ENCODE measurements at regions not wholly inside any gene's neighbourhood (a gene's known extent, or its start where the extent isn't known, plus 50 kb on each side); places are given as distances from the start of the nearest gene placed in this dataset.

- TF ChIP-seq, protein P1, sequence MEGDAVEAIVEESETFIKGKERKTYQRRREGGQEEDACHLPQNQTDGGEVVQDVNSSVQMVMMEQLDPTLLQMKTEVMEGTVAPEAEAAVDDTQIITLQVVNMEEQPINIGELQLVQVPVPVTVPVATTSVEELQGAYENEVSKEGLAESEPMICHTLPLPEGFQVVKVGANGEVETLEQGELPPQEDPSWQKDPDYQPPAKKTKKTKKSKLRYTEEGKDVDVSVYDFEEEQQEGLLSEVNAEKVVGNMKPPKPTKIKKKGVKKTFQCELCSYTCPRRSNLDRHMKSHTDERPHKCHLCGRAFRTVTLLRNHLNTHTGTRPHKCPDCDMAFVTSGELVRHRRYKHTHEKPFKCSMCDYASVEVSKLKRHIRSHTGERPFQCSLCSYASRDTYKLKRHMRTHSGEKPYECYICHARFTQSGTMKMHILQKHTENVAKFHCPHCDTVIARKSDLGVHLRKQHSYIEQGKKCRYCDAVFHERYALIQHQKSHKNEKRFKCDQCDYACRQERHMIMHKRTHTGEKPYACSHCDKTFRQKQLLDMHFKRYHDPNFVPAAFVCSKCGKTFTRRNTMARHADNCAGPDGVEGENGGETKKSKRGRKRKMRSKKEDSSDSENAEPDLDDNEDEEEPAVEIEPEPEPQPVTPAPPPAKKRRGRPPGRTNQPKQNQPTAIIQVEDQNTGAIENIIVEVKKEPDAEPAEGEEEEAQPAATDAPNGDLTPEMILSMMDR (IDR thresholded peaks at IDR 0.05; ENCODE audit: low read length), result no peak
- no peak for TF ChIP-seq EZH2 (IDR thresholded peaks at IDR 0.05; ENCODE audit: borderline replicate concordance, low read length)
- Histone ChIP-seq H2AFZ (ENCODE audit: low read length) (no peak overlapping the region), H3K9ac (ENCODE audit: low read length) (no peak overlapping the region), H3K9me3 (ENCODE audit: low read length) (peaks cover 35% of the 10 kb centered on the region), H3K36me3 (ENCODE audit: insufficient read depth, low read length) (no peaks in the 10 kb centered on the region; the same call in 1 of the 2 replicates), H4K20me1 (ENCODE audit: insufficient read depth, low read length) (no peaks in the 10 kb centered on the region), H3K4me2 (ENCODE audit: low read length) (no peak overlapping the region), H3F3A (ENCODE audit: insufficient read depth, low read length) (no peaks in the 10 kb centered on the region), H3K9me2 (ENCODE audit: low read depth, low read length) (no peaks in the 10 kb centered on the region), H3K27ac (ENCODE audit: low read depth, low read length, poor library complexity, severe bottlenecking) (no peak overlapping the region), H3K4me3 (ENCODE audit: low read depth, low read length, poor library complexity, severe bottlenecking) (no peak overlapping the region), H3K4me1 (ENCODE audit: insufficient read depth, low read length, severe bottlenecking) (no peaks in the 10 kb centered on the region), H3K79me2 (ENCODE audit: insufficient read depth, low read length) (no peaks in the 10 kb centered on the region), H3K27me3 (ENCODE audit: insufficient read depth, low read length) (no peaks in the 10 kb centered on the region)
These were observed 359.6 kb downstream of the FOXO1 start for GRCh38 chr13:40306817-40307216.

- Histone ChIP-seq H3K9me3 (ENCODE audit: low read length) (peaks cover 19% of the 10 kb centered on the region; the same call in 1 of the 2 replicates), H3K9ac (ENCODE audit: low read length) (no peak overlapping the region), H3K36me3 (ENCODE audit: insufficient read depth, low read length) (no peaks in the 10 kb centered on the region; the same call in 1 of the 2 replicates), H3K27me3 (ENCODE audit: insufficient read depth, low read length) (no peaks in the 10 kb centered on the region), H3K27ac (ENCODE audit: low read depth, low read length, poor library complexity, severe bottlenecking) (no peak overlapping the region), H3K79me2 (ENCODE audit: insufficient read depth, low read length) (no peaks in the 10 kb centered on the region), H3F3A (ENCODE audit: insufficient read depth, low read length) (no peaks in the 10 kb centered on the region), H3K4me3 (ENCODE audit: low read depth, low read length, poor library complexity, severe bottlenecking) (no peak overlapping the region), H4K20me1 (ENCODE audit: insufficient read depth, low read length) (no peaks in the 10 kb centered on the region), H3K4me1 (ENCODE audit: insufficient read depth, low read length, severe bottlenecking) (no peaks in the 10 kb centered on the region), H3K9me2 (ENCODE audit: low read depth, low read length) (no peaks in the 10 kb centered on the region), H3K4me2 (ENCODE audit: low read length) (no peak overlapping the region), H2AFZ (ENCODE audit: low read length) (0 out of 2 replicates have a peak overlapping the region, but pooled peaks have one; percentile 21)
- TF ChIP-seq, protein P1 (IDR thresholded peaks at IDR 0.05; ENCODE audit: low read length), result no peak
- TF ChIP-seq EZH2 (IDR thresholded peaks at IDR 0.05; ENCODE audit: borderline replicate concordance, low read length), result no peak
These were observed 356.6 kb downstream of the FOXO1 start for GRCh38 chr13:40309881-40310280.

DNA sequence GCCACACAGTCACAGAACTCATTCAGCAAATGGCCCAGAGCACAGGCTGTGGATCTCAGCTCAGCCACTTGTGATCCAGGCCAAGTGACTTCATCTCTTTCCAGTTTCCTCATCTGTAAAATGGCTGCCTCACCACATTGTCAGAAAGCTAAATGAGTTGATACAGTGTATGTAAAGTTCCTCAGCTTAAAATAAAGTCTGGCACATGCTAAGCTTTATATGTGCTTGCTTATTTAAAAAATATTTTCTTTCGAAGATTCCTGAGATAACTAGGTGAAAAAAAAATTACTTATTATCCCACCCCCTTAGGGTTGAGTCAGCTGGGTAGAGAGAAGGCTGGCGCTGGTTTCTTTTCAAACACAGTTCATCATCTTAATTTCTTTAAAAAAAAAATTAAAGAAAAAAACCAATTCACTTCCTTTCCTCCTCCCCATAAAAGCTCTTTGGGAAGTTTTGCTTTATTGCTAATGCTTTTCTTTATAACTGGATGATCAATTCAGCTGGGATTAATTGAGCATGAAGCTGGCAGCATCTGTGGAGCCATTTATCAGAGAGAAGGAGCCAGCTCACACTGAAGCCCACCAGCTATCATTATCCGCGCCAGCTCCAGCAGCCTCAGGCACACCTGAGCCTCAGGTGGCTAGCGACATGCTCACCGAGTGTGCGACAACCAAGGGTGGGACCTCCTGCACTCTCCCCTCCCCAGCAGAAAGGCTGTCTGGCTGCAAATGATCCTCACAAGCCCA lies 354.9 kb downstream of the FOXO1 start:
- Histone ChIP-seq H3K79me2 (ENCODE audit: insufficient read depth, low read length) (no peaks in the 10 kb centered on the region), H3K4me1 (ENCODE audit: insufficient read depth, low read length, severe bottlenecking) (peaks cover 6% of the 10 kb centered on the region), H4K20me1 (ENCODE audit: insufficient read depth, low read length) (no peaks in the 10 kb centered on the region), H3K4me2 (ENCODE audit: low read length) (no peak overlapping the region), H3K9me2 (ENCODE audit: low read depth, low read length) (no peaks in the 10 kb centered on the region), H3K4me3 (ENCODE audit: low read depth, low read length, poor library complexity, severe bottlenecking) (no peak overlapping the region), H3K27me3 (ENCODE audit: insufficient read depth, low read length) (no peaks in the 10 kb centered on the region), H3K36me3 (ENCODE audit: insufficient read depth, low read length) (no peaks in the 10 kb centered on the region; the same call in 1 of the 2 replicates), H3F3A (ENCODE audit: insufficient read depth, low read length) (no peaks in the 10 kb centered on the region), H2AFZ (ENCODE audit: low read length) (no peak overlapping the region), H3K27ac (ENCODE audit: low read depth, low read length, poor library complexity, severe bottlenecking) (no peak overlapping the region), H3K9ac (ENCODE audit: low read length) (no peak overlapping the region), H3K9me3 (ENCODE audit: low read length) (peaks cover 8% of the 10 kb centered on the region; the same call in 1 of the 2 replicates)
- no peak for TF ChIP-seq EZH2 (IDR thresholded peaks at IDR 0.05; ENCODE audit: borderline replicate concordance, low read length)
- TF ChIP-seq, protein P1 (IDR thresholded peaks at IDR 0.05; ENCODE audit: low read length), result no peak
